H9 (cell line): ENCODE measurements at regions not wholly inside any gene's neighbourhood (a gene's known extent, or its start where the extent isn't known, plus 50 kb on each side); places are given as distances from the start of the nearest gene placed in this dataset.

Experiments
- DNase-seq: peaks from one replicate; pipeline ENCODE4 v3.0.0-alpha.2; 2017
- H2AFZ ChIP-seq: one replicate; pipeline ENCODE4 v1.6.1; 2013; ENCODE audit warnings: mild to moderate bottlenecking, low read length, control low read depth, moderate library complexity
- H2AK5ac ChIP-seq: 2 replicates; pipeline ENCODE4 v1.6.1; 2013; ENCODE audit warnings: low read length, control low read depth, mixed read lengths; ENCODE audit not compliant: insufficient read length
- H2BK120ac ChIP-seq: one replicate; pipeline ENCODE4 v1.6.1; 2013; ENCODE audit warnings: low read depth, mild to moderate bottlenecking, low read length, control low read depth, inconsistent platforms; ENCODE audit not compliant: poor library complexity, severe bottlenecking
- H2BK12ac ChIP-seq: 2 replicates; pipeline ENCODE4 v1.6.1; 2013; ENCODE audit warnings: low read length, control low read depth, mixed read lengths, low read depth; ENCODE audit not compliant: insufficient read length
- H2BK15ac ChIP-seq: 2 replicates; pipeline ENCODE4 v1.6.1; 2013; ENCODE audit warnings: low read depth, low read length, control low read depth
- H2BK20ac ChIP-seq: one replicate; pipeline ENCODE4 v1.6.1; 2013; ENCODE audit warnings: low read depth, mild to moderate bottlenecking, low read length, control low read depth, inconsistent platforms; ENCODE audit not compliant: poor library complexity, severe bottlenecking
- H2BK5ac ChIP-seq: 2 replicates; pipeline ENCODE4 v1.6.1; 2013; ENCODE audit warnings: low read length, control low read depth, mixed read lengths; ENCODE audit not compliant: insufficient read length
- H3K14ac ChIP-seq: 2 replicates; pipeline ENCODE4 v1.6.1; 2013; ENCODE audit warnings: low read length, control low read depth; ENCODE audit not compliant: insufficient read depth
- H3K18ac ChIP-seq: 2 replicates; pipeline ENCODE4 v1.6.1; 2013; ENCODE audit warnings: low read depth, mild to moderate bottlenecking, mixed read lengths, low read length, control low read depth; ENCODE audit not compliant: insufficient read length
- H3K23ac ChIP-seq: 2 replicates; pipeline ENCODE4 v1.6.1; 2013; ENCODE audit warnings: low read length, control low read depth, mixed read lengths, low read depth; ENCODE audit not compliant: insufficient read length
- H3K23me2 ChIP-seq: 2 replicates; pipeline ENCODE4 v1.6.1; 2013; ENCODE audit warnings: low read depth, mild to moderate bottlenecking, mixed read lengths, low read length, control low read depth; ENCODE audit not compliant: insufficient read length, poor library complexity, severe bottlenecking
- H3K27ac ChIP-seq: 2 replicates; pipeline ENCODE4 v1.5.1; 2013; ENCODE audit warnings: low read length, control low read depth, mixed read lengths, low read depth; ENCODE audit not compliant: insufficient read length
- H3K27me3 ChIP-seq: 2 replicates; pipeline ENCODE4 v1.6.1; 2013; ENCODE audit warnings: low read length, control low read depth, inconsistent platforms; ENCODE audit not compliant: insufficient read depth
- H3K4ac ChIP-seq: 2 replicates; pipeline ENCODE4 v1.6.1; 2013; ENCODE audit warnings: low read depth, mild to moderate bottlenecking, control low read depth, inconsistent platforms, low read length, moderate library complexity
- H3K4me1 ChIP-seq: 2 replicates; pipeline ENCODE4 v1.6.1; 2013; ENCODE audit warnings: low read length, control low read depth, inconsistent platforms; ENCODE audit not compliant: insufficient read depth
- H3K4me2 ChIP-seq: 2 replicates; pipeline ENCODE4 v1.6.1; 2013; ENCODE audit warnings: low read length, control low read depth, mixed read lengths; ENCODE audit not compliant: insufficient read length, insufficient read depth
- H3K56ac ChIP-seq: 2 replicates; pipeline ENCODE4 v1.6.1; 2013; ENCODE audit warnings: low read depth, mild to moderate bottlenecking, mixed read lengths, low read length, control low read depth; ENCODE audit not compliant: insufficient read length
- H3K79me1 ChIP-seq: 2 replicates; pipeline ENCODE4 v1.6.1; 2013; ENCODE audit warnings: low read depth, mild to moderate bottlenecking, moderate library complexity, low read length, control low read depth, inconsistent platforms; ENCODE audit not compliant: insufficient read depth, poor library complexity, severe bottlenecking
- H3K79me2 ChIP-seq: 2 replicates; pipeline ENCODE4 v1.6.1; 2013; ENCODE audit warnings: low read length, control low read depth, inconsistent platforms; ENCODE audit not compliant: insufficient read depth
- H3K9ac ChIP-seq: 2 replicates; pipeline ENCODE4 v1.6.1; 2013; ENCODE audit warnings: low read length, control low read depth, mixed read lengths; ENCODE audit not compliant: insufficient read length; ENCODE audit errors: extremely low read depth
- H3K9me3 ChIP-seq: one replicate; pipeline ENCODE4 v1.6.1; 2013; ENCODE audit warnings: low read depth, low read length, inconsistent platforms; ENCODE audit not compliant: control insufficient read depth
- H3T11ph ChIP-seq: one replicate; pipeline ENCODE4 v1.6.1; 2013; ENCODE audit warnings: mild to moderate bottlenecking, low read length, control low read depth, inconsistent platforms
- H4K20me1 ChIP-seq: one replicate; pipeline ENCODE4 v1.6.1; 2013; ENCODE audit not compliant: control insufficient read depth, insufficient read length, insufficient read depth
- H4K5ac ChIP-seq: 2 replicates; pipeline ENCODE4 v1.6.1; 2013; ENCODE audit warnings: low read depth, mild to moderate bottlenecking, mixed read lengths, low read length, control low read depth; ENCODE audit not compliant: insufficient read length
- H4K8ac ChIP-seq: replicated peaks from 2 replicates; pipeline ENCODE4 v1.6.1; 2013; ENCODE audit warnings: low read length, control low read depth, mixed read lengths, low read depth; ENCODE audit not compliant: insufficient read length
- H4K91ac ChIP-seq: 2 replicates; pipeline ENCODE4 v1.6.1; 2013; ENCODE audit warnings: low read depth, mild to moderate bottlenecking, moderate library complexity, mixed read lengths, low read length, control low read depth; ENCODE audit not compliant: insufficient read length
- H3K27ac Mint-ChIP-seq, 3 experiments: 2 replicates in 2 of 3; 3 replicates in 1 of 3; pipeline ENCODE4 v1.8.0; 2020 to 2021; ENCODE audit warnings: mixed read lengths in 3 of 3, mild to moderate bottlenecking in 1 of 3, moderate library complexity in 1 of 3
- H3K27me3 Mint-ChIP-seq: 2 replicates; pipeline ENCODE4 v1.8.0; 2021; ENCODE audit warnings: low read depth, mild to moderate bottlenecking, moderate library complexity, mixed read lengths
- H3K36me3 Mint-ChIP-seq, 3 experiments: 2 replicates in 2 of 3; 3 replicates in 1 of 3; pipeline ENCODE4 v1.8.0; 2020 to 2021; ENCODE audit warnings: low read depth in 3 of 3, mixed read lengths in 3 of 3; ENCODE audit not compliant: insufficient read depth in 1 of 3
- H3K4me1 Mint-ChIP-seq, 2 experiments: 2 replicates each; pipeline ENCODE4 v1.8.0; 2020; ENCODE audit warnings: mixed read lengths in 2 of 2
- H3K4me3 Mint-ChIP-seq, 2 experiments: 2 replicates in 1 of 2; 3 replicates in 1 of 2; pipeline ENCODE4 v1.8.0; 2020 to 2021; ENCODE audit warnings: mild to moderate bottlenecking in 2 of 2, mixed read lengths in 2 of 2, moderate library complexity in 1 of 2
- H3K9me3 Mint-ChIP-seq, 2 experiments: 2 replicates in 1 of 2; 3 replicates in 1 of 2; pipeline ENCODE4 v1.8.0; 2020; ENCODE audit warnings: mild to moderate bottlenecking in 2 of 2, mixed read lengths in 2 of 2, moderate library complexity in 1 of 2
- TF ChIP-seq, protein P1 (sequence below): fragments of 200-600 bp; sonication (generic); conservative IDR thresholded peaks from 3 replicates; pipeline ENCODE4 v1.8.0; 2021; ENCODE audit warnings: antibody characterized with exemption, mild to moderate bottlenecking

DNA sequence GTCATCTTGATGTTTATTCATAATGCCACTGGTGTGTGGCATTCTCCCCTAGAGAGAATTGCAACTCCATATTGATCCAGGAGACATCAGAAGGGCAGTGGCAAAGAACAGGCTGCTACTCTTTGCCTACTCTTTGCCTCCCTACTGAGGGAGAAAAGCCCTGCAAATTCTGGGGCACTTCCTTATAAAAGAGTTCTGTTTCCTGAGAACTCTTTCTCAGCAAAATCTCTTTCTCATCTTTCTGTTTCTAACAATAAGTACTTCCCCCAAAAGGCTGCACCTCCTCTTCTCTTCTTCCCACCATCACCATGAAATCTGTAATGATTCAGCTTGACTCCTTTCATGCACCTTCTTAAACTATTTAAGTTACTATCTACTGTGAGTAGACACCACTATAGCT lies 270.3 kb downstream of the MREG start:
- no peak overlapping the region for H4K91ac ChIP-seq
- H3K79me1 ChIP-seq = no peaks in the 10 kb centered on the region
- H3K9ac ChIP-seq = no peak overlapping the region
- Mint-ChIP-seq H3K36me3 (no peaks in the 10 kb centered on the region; a peak in 1 of 7 replicates), H3K4me1 (no peaks in the 10 kb centered on the region; a peak in 1 of 4 replicates), H3K4me3 (no peak overlapping the region), H3K27me3 (no peaks in the 10 kb centered on the region), H3K9me3 (no peaks in the 10 kb centered on the region; a peak in 1 of 5 replicates), H3K27ac (no peak overlapping the region)
- H3K18ac ChIP-seq = no peak overlapping the region
- DNase-seq = no peak
- H3K4ac ChIP-seq = no peak overlapping the region
- H2BK120ac ChIP-seq = no peak overlapping the region
- H3K79me2 ChIP-seq = no peaks in the 10 kb centered on the region
- H3T11ph ChIP-seq = no peak overlapping the region
- H3K4me1 ChIP-seq = no peaks in the 10 kb centered on the region
- no peak overlapping the region for H2BK5ac ChIP-seq
- H3K23me2 ChIP-seq = no peaks in the 10 kb centered on the region
- H3K9me3 ChIP-seq = no peaks in the 10 kb centered on the region
- TF ChIP-seq, protein P1, sequence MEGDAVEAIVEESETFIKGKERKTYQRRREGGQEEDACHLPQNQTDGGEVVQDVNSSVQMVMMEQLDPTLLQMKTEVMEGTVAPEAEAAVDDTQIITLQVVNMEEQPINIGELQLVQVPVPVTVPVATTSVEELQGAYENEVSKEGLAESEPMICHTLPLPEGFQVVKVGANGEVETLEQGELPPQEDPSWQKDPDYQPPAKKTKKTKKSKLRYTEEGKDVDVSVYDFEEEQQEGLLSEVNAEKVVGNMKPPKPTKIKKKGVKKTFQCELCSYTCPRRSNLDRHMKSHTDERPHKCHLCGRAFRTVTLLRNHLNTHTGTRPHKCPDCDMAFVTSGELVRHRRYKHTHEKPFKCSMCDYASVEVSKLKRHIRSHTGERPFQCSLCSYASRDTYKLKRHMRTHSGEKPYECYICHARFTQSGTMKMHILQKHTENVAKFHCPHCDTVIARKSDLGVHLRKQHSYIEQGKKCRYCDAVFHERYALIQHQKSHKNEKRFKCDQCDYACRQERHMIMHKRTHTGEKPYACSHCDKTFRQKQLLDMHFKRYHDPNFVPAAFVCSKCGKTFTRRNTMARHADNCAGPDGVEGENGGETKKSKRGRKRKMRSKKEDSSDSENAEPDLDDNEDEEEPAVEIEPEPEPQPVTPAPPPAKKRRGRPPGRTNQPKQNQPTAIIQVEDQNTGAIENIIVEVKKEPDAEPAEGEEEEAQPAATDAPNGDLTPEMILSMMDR = no peak
- no peak overlapping the region for H3K4me2 ChIP-seq
- H2BK15ac ChIP-seq = no peak overlapping the region
- no peak overlapping the region for H4K5ac ChIP-seq
- no peak overlapping the region for H3K23ac ChIP-seq
- H3K56ac ChIP-seq = no peak overlapping the region
- H3K14ac ChIP-seq = no peak overlapping the region
- H3K27me3 ChIP-seq = no peaks in the 10 kb centered on the region
- H2BK20ac ChIP-seq = no peak overlapping the region
- H2AK5ac ChIP-seq = no peak overlapping the region
- H2AFZ ChIP-seq = no peak overlapping the region
- H4K20me1 ChIP-seq = no peaks in the 10 kb centered on the region
- no peak overlapping the region for H2BK12ac ChIP-seq
- H3K27ac ChIP-seq = no peak overlapping the region
- H4K8ac ChIP-seq = no peak overlapping the region
